Type B pancreatic cell (in vitro differentiated cells): ENCODE measurements at regions not wholly inside any gene's neighbourhood (a gene's known extent, or its start where the extent isn't known, plus 50 kb on each side); places are given as distances from the start of the nearest gene placed in this dataset.

Source experiments
- DNase-seq: peaks from one replicate; pipeline ENCODE4 v3.0.0; 2021; ENCODE audit warnings: mixed read lengths; ENCODE audit not compliant: unreplicated experiment; ENCODE audit errors: extremely low spot score
- H3K27ac Mint-ChIP-seq: 2 replicates; pipeline ENCODE4 v1.8.0; 2021; ENCODE audit warnings: mild to moderate bottlenecking, mixed read lengths
- H3K27me3 Mint-ChIP-seq: 2 replicates; pipeline ENCODE4 v1.8.0; 2021; ENCODE audit warnings: mixed read lengths
- H3K36me3 Mint-ChIP-seq: 2 replicates; pipeline ENCODE4 v1.8.0; 2021; ENCODE audit warnings: mixed read lengths
- H3K4me1 Mint-ChIP-seq: one replicate; pipeline ENCODE4 v1.8.0; 2021; ENCODE audit warnings: mixed read lengths; ENCODE audit not compliant: unreplicated experiment
- H3K4me3 Mint-ChIP-seq: 2 replicates; pipeline ENCODE4 v1.8.0; 2021; ENCODE audit warnings: mild to moderate bottlenecking, mixed read lengths
- H3K9me3 Mint-ChIP-seq: 2 replicates; pipeline ENCODE4 v1.8.0; 2021; ENCODE audit warnings: mixed read lengths
- CTCF ChIP-seq: fragments of 200-600 bp; sonication (generic); conservative IDR thresholded peaks from 2 replicates; pipeline ENCODE4 v1.5.0; 2021; ENCODE audit warnings: antibody characterized with exemption, mild to moderate bottlenecking

DNA sequence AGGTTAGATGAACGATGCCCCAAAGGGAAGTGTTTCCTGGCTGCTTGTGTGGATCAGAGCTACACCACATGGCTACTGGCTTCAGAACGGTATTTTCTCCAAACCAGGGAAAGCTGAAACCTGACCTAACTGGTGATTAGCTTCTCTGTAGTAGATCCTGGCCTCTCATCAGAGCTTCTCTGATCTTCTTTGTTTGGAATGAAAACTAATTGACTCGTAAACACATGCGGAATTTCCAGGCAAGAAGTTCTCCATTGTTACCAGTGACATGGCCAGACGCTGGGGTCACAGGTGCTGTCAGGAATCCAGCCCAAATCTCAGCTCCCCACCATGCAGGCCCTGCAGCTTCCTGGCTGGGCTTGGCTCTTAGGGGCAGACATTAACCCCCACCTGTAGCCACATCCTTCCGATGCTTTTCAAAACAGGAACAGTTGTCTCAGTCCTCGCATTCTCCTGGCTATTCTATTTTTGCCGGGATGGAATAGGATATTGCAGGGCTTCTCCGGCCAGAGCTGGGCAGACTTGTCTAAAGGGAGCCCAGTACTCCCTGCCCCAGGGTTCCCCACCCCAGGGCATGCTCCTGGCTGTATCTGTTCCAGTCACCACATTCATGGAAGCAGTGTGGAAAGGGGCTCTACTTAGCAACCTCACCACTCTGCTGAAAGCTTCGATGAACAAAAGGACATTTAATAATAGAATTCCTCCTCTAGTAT is 305.4 kb upstream of the F9 start:
- Mint-ChIP-seq H3K36me3 (no peaks in the 10 kb centered on the region), H3K9me3 (no peaks in the 10 kb centered on the region), H3K4me1 (no peaks in the 10 kb centered on the region), H3K27ac (no peak overlapping the region), H3K4me3 (no peak overlapping the region), H3K27me3 (peaks cover 35% of the 10 kb centered on the region)
- no peak for DNase-seq
- no peak for TF ChIP-seq CTCF

DNA sequence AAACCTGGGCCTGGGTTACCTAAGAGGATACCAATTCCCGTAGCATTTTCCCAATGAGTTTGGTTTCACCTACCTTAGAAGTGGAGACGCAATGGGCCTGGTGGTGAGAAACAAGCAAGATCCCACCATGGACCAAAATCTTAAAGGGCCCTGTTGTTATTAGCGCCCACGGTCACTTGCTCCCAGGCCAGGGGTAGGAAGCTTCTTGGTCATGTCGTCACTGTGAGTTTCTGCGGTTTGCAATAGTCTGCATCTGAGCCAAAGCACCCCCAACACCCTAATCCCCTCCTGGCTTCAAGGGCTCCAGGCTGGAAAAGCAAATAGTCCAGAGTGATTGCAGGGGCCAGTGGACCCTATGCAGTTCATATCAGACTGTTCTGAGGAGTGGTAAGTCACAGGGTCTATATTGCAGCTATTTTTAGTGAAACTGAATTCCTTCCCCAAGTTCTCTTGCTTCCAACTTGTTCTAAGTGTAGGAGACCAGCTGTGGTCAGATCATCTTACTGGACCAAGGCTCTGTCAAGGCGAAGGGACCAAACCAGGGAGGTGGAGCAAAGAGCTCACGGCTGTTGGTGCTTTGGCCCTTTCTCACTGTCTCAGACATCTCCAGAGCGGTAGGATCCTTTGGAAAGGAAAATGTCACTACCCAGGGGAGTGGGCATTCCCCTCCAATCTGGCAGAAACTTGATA is 307.9 kb upstream of the F9 start:
- TF ChIP-seq CTCF: no peak
- DNase-seq: no peak
- Mint-ChIP-seq H3K27ac (no peak overlapping the region), H3K36me3 (no peaks in the 10 kb centered on the region), H3K4me1 (no peaks in the 10 kb centered on the region), H3K27me3 (peaks cover 31% of the 10 kb centered on the region), H3K9me3 (no peaks in the 10 kb centered on the region), H3K4me3 (no peak overlapping the region)

- Mint-ChIP-seq H3K27me3 (peaks cover 49% of the 10 kb centered on the region), H3K27ac (peak overlapping the region; percentile 35), H3K36me3 (no peaks in the 10 kb centered on the region), H3K9me3 (no peaks in the 10 kb centered on the region), H3K4me1 (no peaks in the 10 kb centered on the region), H3K4me3 (no peak overlapping the region)
- TF ChIP-seq CTCF: no peak
- DNase-seq: no peak
These were observed 317.3 kb upstream of the F9 start for GRCh38 chrX:139213241-139213709.

- no peak for DNase-seq
- Mint-ChIP-seq H3K36me3 (no peaks in the 10 kb centered on the region), H3K9me3 (no peaks in the 10 kb centered on the region), H3K4me3 (no peak overlapping the region), H3K27ac (no peak overlapping the region), H3K27me3 (peaks cover 62% of the 10 kb centered on the region), H3K4me1 (no peaks in the 10 kb centered on the region)
- no peak for TF ChIP-seq CTCF
These were observed 318.9 kb upstream of the F9 start for GRCh38 chrX:139211568-139212182.

GRCh38 chrX:139209342-139209741 is 321.2 kb upstream of the F9 start:
- TF ChIP-seq CTCF: no peak
- H3K27me3 Mint-ChIP-seq: peaks cover 84% of the 10 kb centered on the region
- H3K36me3 Mint-ChIP-seq: no peaks in the 10 kb centered on the region
- H3K4me3 Mint-ChIP-seq: no peak overlapping the region
- no peaks in the 10 kb centered on the region for H3K4me1 Mint-ChIP-seq
- no peak for DNase-seq
- H3K9me3 Mint-ChIP-seq: no peaks in the 10 kb centered on the region
- no peak overlapping the region for H3K27ac Mint-ChIP-seq
